Ramos (cell line): ENCODE measurements at regions not wholly inside any gene's neighbourhood (a gene's known extent, or its start where the extent isn't known, plus 50 kb on each side); places are given as distances from the start of the nearest gene placed in this dataset.
"Not testable (repeated sequence)": the region's sequence is repeated elsewhere in the genome, so short reads cannot be mapped to it uniquely, and the experiment has no call there.

Experiments
- in situ Hi-C: fragments of 300-500 bp; cut with MboI; formaldehyde crosslinking; loops from one replicate; pipeline ENCODE4 v1.14.3; 2022; ENCODE audit warnings: low sequenced_read_pairs; ENCODE audit not compliant: unreplicated experiment

- in situ Hi-C loops: no loop called here
Observed at GRCh38 chr5:72654231-72654630, 147.0 kb upstream of the ZNF366 start.

DNA sequence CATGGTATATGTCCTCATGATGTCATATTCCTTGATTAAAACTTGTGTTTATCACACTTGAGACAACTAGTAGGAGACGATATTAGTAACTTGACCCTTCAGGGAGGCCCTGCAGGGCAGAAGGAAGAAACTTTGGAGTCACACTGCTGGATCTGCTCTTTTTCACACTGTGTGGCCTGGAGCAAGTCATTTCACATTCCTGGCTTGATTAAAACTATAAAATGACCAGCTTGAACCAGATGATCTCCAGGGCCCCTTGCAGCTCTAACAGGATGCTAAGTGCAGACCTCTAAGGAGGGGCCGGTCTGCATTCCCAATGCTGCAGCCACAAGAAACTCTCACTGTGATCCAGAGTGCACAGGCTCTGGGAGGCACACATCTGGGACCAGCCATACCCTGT lies 146.4 kb upstream of the ZNF366 start:
- in situ Hi-C loops: no loop called here

- in situ Hi-C loops: no loop called here
Observed at GRCh38 chr5:72651779-72652178, 144.6 kb upstream of the ZNF366 start.

DNA sequence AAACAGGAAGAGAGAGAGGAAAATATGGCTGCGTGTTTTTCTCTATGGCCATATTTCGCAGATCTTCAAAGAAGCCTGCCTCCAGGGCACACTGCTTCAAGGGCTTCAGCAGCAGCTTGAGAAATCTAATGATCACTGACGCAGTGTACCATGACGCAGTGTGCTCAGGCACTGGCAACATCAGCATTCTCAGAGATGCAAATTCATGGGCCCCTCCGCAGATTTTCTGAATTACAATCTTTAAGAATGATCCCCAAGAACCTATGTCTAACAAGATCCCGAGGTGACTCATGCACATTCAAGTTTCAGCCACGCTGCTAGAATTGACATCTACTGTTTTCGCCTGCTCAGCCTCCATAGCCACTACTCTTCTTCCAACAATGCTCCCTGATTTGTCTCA lies 143.9 kb upstream of the ZNF366 start:
- in situ Hi-C loops: no loop called here

GRCh38 chr5:72649449-72649848 lies 142.2 kb upstream of the ZNF366 start:
- in situ Hi-C loops: no loop called here

DNA sequence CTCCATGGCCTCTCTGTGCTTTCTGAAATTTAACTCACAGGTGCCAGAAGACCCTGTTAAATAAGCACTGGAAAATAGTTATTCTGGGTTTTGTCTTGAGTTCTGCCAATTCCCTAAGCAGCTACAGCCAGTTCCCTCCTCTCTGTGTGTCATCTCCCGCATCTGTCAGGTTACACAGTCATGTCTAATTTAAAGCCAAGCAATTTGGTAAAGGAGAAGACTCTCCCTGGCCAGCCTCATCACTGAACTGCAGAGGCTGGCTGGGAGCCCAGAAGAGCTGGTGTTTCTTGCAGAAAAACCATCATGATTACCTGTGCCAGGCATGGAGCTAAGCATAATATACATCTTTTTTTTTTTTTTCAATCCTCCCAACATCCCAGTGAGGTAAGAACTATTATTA lies 141.3 kb upstream of the ZNF366 start:
- in situ Hi-C loops: no loop called here

DNA sequence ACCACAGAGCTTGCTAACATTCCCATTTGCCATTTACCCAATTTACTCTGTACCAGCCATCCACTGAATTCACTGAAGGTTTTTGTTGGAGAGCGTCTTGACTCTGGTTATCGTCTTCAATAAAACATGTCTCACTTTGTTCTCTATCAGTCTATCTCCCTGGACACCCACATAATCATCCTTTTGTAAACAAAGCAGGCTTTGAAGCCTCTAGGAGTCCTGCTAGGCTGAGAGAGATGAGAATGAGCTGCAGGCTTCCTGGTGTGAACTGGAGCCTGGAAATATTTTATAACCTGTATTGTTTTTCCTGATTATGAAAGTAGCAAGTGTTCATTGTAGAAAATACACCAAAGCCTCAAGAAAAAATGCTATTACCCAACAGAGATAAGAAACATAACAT lies 140.6 kb upstream of the ZNF366 start:
- in situ Hi-C loops: no loop called here

GRCh38 chr5:72646246-72646866 lies 139.1 kb upstream of the ZNF366 start:
- in situ Hi-C loops: no loop called here

- in situ Hi-C loops: no loop called here
Observed at GRCh38 chr5:72645064-72645846, 138.0 kb upstream of the ZNF366 start.

- in situ Hi-C loops: no loop called here
Observed at GRCh38 chr5:72644296-72644695, 137.1 kb upstream of the ZNF366 start.

- in situ Hi-C loops: no loop called here
Observed at GRCh38 chr5:72641164-72641563, 134.0 kb upstream of the ZNF366 start.

DNA sequence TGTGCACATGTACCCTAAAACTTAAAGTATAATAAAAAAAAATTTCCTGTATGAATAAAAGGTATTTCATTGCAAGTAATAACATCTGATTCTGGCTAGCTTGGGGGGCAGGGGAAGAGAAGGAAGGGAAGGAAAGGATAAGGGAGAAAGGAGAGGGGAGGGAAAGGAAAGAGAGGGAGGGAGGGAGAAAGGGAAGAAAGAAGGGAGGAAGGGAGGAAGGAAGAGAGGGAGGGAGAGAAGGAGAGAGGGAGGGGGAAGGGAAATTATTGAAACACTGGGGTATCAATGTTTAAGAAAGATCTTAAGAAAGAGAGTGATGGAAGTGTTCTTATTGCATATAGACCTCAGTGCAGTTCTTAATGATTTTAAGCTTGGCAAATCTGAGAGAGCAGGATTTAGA lies 129.8 kb upstream of the ZNF366 start:
- in situ Hi-C loops: no loop called here

DNA sequence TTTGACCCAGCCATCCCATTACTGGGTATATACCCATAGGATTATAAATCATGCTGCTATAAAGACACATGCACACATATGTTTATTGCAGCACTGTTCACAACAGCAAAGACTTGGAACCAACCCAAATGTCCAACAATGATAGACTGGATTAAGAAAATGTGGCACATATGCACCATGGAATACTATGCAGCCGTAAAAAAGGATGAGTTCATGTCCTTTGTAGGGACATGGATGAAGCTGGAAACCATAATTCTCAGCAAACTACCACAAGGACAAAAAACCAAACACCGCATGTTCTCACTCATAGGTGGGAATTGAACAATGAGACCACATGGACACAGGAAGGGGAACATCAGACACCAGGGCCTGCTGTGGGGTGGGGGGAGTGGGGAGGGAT lies 129.4 kb upstream of the ZNF366 start:
- in situ Hi-C loops: not testable (repeated sequence)

DNA sequence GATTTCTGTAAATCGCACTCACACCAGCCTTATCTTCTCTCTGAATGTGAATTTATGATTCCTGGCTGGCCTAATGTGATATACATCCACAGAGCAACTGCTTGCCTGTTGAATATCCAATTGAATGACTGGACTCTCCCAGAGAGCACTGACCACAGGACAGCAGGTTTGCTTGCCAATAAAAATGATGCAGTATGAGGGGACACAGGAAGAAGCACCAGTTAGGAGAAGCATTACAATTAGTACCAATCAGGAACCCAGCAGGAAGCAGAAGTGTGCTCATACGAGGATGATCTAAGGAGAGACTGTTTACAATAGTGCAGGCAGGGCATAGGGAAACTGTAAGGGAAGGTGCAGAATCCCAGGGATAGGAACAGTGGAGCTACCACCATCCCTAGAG lies 127.2 kb upstream of the ZNF366 start:
- in situ Hi-C loops: no loop called here

DNA sequence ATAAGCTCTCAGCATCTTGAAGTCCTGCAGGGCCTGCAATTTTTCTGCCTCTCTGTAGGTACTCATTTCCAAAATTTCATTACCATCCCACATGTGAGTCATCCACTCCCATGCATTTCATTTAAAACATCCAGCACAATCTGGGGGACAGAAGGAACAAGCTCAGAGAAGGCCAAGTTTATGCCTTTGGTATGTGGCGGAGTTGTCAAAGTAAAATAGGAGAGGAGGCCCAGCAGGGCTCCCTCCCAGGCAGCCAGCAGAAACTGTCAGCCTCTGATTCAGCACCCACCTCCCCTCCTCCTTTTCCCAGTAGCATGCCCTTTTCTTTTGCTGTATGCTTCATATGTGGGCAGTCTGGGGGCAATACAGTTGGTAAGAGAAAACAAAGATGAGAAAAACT lies 126.4 kb upstream of the ZNF366 start:
- in situ Hi-C loops: no loop called here

GRCh38 chr5:72633041-72633445 lies 125.8 kb upstream of the ZNF366 start:
- in situ Hi-C loops: no loop called here

GRCh38 chr5:72630721-72631120 lies 123.5 kb upstream of the ZNF366 start:
- in situ Hi-C loops: no loop called here

DNA sequence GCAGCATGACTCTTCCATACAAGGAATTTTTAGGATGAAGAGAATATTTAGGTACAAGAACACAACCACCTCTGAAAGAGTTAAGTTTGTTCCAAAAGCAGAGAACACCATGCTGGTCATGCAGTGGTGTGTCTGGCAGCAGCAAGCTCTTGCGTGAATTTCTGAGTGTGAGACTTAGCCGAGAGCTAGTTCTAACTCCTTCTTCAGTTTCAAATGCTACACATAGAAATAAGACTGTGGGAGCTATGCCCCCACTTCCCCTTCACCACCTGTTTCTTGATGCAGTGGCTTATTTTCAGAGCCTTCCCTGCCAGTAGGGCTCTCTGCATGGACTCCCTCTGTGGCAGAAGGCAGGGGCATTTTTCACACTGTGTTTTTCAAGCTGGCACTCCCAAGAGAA lies 122.9 kb upstream of the ZNF366 start:
- in situ Hi-C loops: no loop called here

DNA sequence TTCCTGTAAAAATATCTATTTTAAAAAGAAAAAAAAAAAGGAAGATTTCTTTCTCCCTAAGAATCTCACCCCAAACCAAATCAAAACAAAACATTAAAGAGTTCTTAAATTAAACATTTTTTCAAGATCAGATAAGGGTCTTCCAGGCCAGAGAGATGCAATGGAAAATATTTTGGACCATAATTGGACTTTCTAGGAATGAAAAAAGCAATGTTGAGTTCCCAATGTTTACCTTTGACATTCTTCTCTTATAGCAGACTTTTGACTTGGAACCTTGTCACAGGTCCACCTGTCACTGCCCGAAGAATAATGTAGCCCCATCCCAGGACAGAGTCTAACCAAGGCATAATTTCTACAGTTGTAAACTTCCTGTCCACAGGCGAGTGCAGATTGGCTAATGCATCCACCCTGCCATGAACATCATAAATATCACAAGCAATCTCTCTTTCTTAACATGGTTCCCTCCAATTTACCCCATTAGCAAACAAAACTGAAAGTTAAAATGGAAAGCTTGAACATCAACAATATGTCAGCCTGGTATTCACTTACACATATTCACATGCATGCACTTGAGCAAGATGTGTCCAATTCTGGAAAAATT lies 121.7 kb upstream of the ZNF366 start:
- in situ Hi-C loops: loop anchor here (10.0 kb wide), 1 partner anchor 186 kb away; the partner anchor contains the start of gene TNPO1

- in situ Hi-C loops: loop anchor here (10.0 kb wide), 1 partner anchor 189 kb away; the partner anchor contains the start of gene TNPO1
Observed at GRCh38 chr5:72625332-72625731, 118.1 kb upstream of the ZNF366 start.

DNA sequence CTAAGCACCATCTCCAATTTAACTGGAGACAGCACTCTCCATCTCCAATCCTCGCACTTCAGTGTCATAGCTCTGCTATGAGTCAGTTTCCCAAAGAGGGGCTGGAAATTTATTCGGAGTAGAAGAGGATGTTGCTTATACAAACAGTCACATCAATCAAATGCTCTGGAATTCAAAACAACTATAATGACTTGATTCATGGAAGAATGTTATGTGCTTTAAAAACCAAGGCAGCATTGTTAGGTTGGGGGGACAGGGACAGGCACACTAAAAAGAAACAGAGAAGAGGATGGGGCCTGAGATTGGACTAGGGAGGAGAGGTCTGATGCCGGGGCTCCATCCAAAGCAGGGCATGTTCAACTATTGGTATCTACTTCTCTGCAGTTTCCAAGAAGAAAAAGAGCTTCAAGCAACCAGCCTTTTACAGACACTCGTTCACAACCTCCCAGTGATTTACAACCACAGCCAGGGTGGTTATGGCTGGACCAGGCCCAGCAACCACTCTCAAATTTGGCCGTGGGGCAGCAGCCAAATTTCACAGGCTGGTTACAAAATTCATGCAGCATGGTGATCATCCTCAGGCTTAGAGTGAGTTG lies 117.5 kb upstream of the ZNF366 start:
- in situ Hi-C loops: loop anchor here (10.0 kb wide), 1 partner anchor 190 kb away; the partner anchor contains the start of gene TNPO1
